ENCODE measurements at regions not wholly inside any gene's neighbourhood (a gene's known extent, or its start where the extent isn't known, plus 50 kb on each side); places are given as distances from the start of the nearest gene placed in this dataset.

GRCh38 chr15:27665002-27665401 is 434.1 kb downstream of the OCA2 start:
- H3K4me3 ChIP-seq (ENCODE audit: low read depth, low read length) = no peak overlapping the region
- DNase-seq (ENCODE audit: low read depth) = no peak
- no peak for TF ChIP-seq CTCF (conservative IDR thresholded peaks at IDR 0.05; ENCODE audit: low read depth, low read length)

- DNase-seq (ENCODE audit: low read depth) = peak; percentile 10
Observed at GRCh38 chr15:27662892-27663291, 436.2 kb downstream of the OCA2 start.

GRCh38 chr15:27660676-27661075 is 438.4 kb downstream of the OCA2 start:
- no peak for TF ChIP-seq CTCF (conservative IDR thresholded peaks at IDR 0.05; ENCODE audit: low read depth, low read length)
- peak; percentile 8 for DNase-seq (ENCODE audit: low read depth)
- H3K4me3 ChIP-seq (ENCODE audit: low read depth, low read length) = no peak overlapping the region

More at GRCh38 chr15:27662892-27663291, 436.2 kb downstream of the OCA2 start:
- no peak overlapping the region for H3K4me3 ChIP-seq (ENCODE audit: low read depth, low read length)
- no peak for TF ChIP-seq CTCF (conservative IDR thresholded peaks at IDR 0.05; ENCODE audit: low read depth, low read length)

- H3K4me3 ChIP-seq (ENCODE audit: low read depth, low read length) = no peak overlapping the region
- TF ChIP-seq CTCF (conservative IDR thresholded peaks at IDR 0.05; ENCODE audit: low read depth, low read length) = no peak
- DNase-seq (ENCODE audit: low read depth) = no peak
Observed at GRCh38 chr15:27656296-27656987, 442.7 kb downstream of the OCA2 start.

GRCh38 chr15:27655056-27655455 is 444.1 kb downstream of the OCA2 start:
- no peak for DNase-seq (ENCODE audit: low read depth)
- H3K4me3 ChIP-seq (ENCODE audit: low read depth, low read length) = no peak overlapping the region
- TF ChIP-seq CTCF (conservative IDR thresholded peaks at IDR 0.05; ENCODE audit: low read depth, low read length) = no peak

GRCh38 chr15:27650244-27650643 is 448.9 kb downstream of the OCA2 start:
- TF ChIP-seq CTCF (conservative IDR thresholded peaks at IDR 0.05; ENCODE audit: low read depth, low read length) = no peak
- no peak for DNase-seq (ENCODE audit: low read depth)
- H3K4me3 ChIP-seq (ENCODE audit: low read depth, low read length) = no peak overlapping the region

GRCh38 chr15:27648359-27648758 is 450.8 kb downstream of the OCA2 start:
- no peak overlapping the region for H3K4me3 ChIP-seq (ENCODE audit: low read depth, low read length)
- DNase-seq (ENCODE audit: low read depth) = no peak
- TF ChIP-seq CTCF (conservative IDR thresholded peaks at IDR 0.05; ENCODE audit: low read depth, low read length) = no peak

Data from choroid plexus epithelial cell (primary cell).